ENCODE measurements at regions not wholly inside any gene's neighbourhood (a gene's known extent, or its start where the extent isn't known, plus 50 kb on each side); places are given as distances from the start of the nearest gene placed in this dataset.
"Not testable (repeated sequence)": the region's sequence is repeated elsewhere in the genome, so short reads cannot be mapped to it uniquely, and the experiment has no call there.

DNA sequence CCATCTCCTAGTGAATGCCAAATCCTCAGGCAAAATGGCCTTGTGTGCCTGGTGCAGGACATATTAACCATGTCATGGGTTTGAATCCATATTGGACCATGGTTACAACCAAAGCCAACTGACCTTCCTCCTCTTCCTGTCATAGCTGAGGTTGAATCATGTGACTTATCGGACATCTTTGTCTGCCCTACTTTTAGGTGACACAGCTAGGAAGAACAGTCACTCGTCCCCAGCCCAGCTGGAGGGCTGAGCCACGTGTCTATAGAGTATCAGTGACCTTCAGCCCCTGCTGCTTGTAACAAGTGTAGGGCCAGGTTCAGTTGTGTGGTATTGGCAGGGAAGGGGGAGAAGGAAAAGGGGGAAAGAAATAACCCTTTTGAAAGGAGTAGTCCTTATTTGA, 225.2 kb downstream of the KTN1 start:
- no peak for DNase-seq (ENCODE audit: low read depth, low spot score)

DNA sequence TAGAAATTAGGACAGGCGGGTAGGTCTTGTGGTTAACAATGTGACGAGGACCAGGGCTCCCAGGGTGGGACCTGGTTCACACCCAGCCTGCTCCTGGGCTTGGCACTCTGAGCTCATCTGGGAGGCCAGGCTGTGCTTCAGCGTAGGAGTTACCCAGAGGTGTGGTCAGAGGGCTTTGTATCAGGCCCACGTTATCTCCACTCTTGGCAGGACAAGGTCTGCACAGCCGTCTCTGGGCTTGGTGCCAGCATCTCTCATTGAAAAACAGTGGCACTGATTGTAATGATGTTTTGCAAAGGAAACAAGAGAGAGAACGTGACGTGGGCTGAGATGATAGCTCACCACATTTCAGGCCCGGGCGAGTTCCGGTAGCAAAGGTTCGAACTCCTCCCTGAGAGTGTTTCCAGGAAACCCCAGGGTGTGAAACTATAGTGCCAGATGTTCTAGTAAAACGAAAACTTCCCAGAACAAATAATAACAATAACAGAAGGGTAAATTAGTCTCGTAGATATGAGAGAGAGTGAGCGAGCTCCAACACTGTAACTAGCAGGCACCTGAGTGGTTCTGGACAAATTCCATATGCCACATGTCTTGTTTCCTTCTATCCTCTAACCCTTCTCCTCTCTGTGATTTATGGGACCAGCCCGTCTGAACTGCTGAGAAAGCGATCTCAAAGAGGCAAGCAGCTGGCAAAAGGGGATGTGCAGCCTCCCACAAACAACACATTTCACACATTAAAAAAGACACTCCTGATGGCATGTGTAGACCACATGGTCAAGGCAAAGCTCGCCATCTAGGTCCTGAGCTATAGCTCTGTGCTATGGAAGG, 227.3 kb downstream of the KTN1 start:
- no peak for DNase-seq (ENCODE audit: low read depth, low spot score)

DNA sequence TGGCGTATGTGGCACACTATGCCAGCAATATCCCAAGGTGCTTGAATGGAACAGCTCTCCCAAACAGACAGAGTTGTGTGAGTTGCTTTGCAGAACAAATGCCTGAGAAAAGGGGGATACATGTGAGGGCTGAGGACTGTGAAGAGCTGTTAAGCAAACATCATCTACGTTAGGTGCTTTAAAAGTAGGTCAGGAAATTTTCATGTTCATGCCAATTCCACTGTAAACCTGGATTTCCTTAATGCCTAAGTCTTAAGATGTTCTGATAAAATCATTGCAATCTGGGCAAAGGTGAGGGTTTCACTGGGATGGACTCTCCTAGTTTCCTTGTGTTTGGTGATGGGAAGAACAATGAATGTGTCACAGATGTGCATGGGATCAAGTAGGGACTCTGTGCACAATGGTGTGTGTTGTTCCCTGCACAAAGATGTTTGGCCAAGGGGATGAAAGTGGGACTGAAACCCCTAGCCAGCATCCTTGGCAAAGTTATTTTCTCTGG, 227.9 kb downstream of the KTN1 start:
- DNase-seq (ENCODE audit: low read depth, low spot score): no peak

DNA sequence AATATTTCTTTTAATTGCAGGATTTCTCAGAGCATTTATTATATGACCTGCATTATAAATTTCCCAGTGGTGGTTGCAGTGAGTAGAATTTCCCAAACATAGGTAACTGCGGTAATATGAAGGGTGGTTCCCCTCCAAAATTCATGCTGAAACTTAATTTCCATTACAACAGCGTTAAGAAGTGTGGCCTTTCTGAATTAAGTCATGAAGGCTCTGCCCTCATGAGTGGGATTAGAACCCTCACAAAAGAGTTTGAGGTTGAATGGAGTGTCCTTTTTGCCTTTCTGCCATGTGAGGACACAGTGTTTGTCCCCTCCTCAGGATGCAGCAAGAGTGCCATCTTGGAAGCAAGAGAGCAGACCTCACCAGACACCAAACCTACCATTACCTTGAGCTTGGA, 233.6 kb downstream of the KTN1 start:
- no peak for DNase-seq (ENCODE audit: low read depth, low spot score)

DNA sequence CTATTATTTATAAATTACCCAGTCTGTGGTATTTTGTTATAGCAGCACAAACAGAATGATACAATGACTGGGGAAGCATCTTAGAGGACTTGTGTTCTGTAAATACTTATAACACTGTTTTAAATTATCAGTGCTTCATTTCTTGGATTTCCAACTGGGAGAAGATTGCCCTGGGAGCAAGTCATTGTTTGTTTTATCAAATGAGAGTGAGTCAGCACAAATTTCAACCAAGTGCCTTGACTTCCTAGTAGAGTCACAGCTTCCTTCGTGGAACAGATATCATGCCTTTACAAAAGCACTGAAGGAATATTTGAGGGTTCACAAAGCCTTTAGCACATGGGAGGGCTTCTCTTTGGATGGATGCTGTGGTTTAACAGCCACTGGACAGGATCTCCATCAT, 234.1 kb downstream of the KTN1 start:
- DNase-seq (ENCODE audit: low read depth, low spot score): no peak

DNA sequence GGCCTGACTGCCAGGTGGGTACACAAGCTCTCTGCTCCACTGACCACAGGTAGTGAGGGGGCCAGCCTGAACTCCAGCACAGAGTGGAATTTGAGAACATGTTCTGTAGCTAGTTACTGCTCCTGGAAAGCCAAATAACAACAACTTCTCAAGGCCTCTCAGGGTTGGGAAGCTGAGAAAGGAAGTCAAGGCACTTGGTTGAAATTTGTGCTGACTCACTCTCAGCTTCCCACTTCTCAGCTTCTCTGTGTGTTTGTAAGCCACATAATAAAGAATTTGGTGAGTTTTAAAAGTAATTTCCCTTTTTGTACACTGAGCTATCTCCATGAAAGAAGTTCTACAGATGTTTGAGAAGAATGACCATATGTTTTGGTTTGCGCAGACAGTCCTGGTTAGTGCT, 234.9 kb downstream of the KTN1 start:
- DNase-seq (ENCODE audit: low read depth, low spot score): no peak

DNA sequence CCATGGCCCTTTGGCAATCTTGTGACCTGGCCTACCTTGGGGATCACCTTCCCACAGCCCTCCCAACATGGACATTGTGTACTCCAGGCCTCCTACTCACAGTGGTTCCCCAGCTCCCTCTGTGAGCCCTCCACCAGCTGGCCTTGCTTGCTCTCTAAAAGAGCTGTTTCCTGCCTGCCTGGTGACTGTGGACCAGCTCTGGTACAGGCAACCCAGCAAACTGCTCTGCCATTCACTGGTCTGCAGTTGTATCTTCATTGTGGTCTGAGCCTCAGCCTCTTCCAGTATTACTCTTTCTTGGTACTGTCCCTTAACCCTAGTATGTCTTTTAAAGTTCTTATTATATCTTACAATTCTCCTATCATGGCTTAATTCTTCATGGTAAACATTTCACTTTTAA, 236.2 kb downstream of the KTN1 start:
- no peak for DNase-seq (ENCODE audit: low read depth, low spot score)

DNA sequence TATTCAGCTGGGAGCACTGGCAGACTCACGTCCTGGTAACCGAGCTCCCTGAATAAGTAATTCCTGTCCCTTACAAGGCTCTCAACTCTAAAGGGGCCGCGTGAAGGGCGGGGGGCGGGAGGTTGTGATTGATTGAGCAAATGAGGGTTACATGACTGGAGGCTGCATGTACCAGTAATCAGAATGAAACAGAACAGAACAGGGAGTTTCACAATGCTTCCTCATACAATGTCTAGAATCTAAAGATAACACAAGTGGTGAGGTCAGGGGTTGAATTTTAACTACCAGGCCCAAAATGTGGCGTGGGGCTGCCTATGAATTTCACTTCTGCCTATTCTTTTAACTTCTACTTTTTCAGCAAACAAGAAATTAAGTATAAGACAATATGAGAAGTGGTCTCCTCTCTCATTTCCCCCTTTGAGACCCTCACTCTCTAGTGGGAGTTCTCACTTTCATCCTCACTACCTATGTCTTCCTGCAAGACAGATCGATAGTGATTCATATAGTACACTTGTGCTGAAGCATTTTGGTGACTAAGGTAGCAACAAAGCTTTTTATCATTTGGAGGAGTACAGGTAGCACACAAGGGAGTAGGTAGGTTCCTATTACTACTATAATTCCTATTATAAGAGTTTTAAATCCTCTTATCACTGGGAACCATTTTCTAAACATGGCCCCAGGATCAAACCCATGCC, 239.8 kb downstream of the KTN1 start:
- no peak for DNase-seq (ENCODE audit: low read depth, low spot score)

DNA sequence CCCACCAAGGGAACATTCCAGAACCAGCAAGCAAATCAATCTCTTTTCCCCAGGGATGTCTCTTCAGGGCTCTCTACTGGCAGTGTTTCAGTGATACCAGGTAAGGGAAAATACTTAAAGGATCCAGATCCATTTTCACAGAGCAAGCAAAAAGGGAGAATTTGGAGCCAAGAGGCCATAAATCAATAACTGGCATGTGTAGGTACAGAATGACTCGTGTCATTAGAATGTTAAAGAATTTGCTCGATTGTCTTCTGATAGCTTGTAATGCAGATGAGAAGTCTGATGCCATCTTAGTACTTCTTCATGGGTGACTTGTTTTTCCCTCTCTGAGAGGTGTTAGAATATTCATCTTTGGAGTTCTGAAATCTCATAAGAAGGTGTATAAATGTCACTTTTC, 242.9 kb downstream of the KTN1 start:
- DNase-seq (ENCODE audit: low read depth, low spot score): no peak

DNA sequence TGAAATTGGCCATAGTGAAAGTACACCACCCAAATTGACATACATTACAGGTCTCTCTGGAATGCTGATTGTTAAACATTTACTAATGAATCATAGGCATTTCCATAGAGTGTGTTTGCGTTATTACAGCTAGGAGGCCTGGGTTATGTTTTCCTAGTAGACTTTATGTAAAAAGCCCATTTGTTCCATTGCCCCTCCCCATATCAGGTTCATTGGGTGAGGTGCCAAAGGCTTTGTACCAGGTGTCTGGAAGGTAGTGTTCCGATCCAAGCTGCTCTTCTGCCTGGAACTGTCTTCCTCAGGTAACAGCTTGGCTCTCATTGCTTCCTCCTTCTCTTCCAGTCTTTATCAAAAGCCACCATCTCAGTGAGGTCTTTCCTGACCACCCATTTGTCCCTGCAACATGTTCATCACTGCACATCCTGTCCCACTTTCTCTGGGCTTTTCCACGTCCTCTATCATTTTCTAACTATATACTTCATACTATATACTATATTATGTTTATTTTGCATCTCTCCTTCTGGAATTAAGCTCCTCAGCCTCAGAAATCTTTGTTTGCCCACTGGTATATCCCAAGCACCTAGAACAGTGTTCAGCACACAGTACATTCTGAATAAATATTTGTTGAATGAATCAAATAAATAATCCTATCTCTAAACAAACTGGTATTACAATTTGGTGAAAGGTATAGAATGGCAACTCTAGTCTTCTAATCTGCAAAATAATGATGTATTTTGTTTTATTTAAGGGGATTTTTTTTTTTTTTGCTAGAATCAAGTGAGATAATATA, 252.3 kb downstream of the KTN1 start:
- no peak for DNase-seq (ENCODE audit: low read depth, low spot score)

DNA sequence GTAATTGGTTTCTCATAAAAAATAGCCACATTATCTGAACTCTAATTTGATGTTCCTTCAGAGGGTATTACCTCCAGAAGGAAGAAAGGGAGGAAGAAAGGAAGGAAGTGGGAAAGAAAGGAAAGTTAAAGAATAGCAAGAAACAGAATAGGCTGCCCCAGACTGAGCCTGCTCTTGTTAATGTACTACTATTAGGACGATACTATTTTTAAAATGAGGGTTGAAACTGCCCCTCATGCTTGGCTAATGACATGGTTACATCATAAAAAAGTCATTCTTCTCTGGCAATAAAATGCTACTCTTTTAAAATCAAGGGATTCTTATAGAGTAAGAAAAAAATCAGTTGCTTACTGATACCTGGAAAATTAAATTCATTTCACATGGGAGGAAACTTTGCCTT, 253.0 kb downstream of the KTN1 start:
- no peak for DNase-seq (ENCODE audit: low read depth, low spot score)

DNA sequence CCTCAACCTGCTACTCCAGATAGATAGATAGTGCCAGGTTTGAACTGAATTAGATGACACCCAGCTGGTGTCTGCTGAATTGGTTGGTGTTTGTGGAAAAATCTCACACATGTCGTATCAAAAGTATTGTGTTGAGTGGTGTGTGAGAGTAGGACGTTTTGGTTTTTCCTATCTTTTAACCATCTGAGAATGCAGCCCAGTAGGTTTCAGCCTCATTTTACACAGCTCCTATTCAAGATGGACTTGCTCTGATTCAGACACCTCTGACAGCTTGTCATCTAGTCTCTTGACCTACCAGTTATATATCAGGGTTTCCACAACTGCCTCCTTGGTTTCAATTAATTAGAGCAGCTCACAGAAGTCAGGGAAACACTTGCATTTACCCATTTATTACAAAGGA, 254.4 kb downstream of the KTN1 start:
- no peak for DNase-seq (ENCODE audit: low read depth, low spot score)

DNA sequence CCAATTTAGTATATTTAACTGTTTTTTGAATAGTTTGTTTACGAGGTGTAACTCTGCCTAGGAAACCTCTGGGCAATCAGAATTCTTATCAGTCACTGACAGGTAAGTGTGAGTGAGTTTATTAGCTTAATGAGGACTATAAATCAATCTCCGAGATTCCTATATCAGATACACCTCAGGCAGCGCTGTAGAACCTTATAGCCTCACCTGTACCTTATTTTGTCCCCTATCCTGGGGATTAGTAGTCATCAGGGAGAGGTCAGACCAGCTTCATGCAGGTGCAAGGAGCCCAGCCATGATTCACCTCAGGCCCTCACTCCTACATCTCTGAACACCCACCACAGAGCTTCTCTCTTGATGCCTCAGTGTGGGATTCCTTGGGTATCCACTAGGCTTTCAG, 256.0 kb downstream of the KTN1 start:
- no peak for DNase-seq (ENCODE audit: low read depth, low spot score)

DNA sequence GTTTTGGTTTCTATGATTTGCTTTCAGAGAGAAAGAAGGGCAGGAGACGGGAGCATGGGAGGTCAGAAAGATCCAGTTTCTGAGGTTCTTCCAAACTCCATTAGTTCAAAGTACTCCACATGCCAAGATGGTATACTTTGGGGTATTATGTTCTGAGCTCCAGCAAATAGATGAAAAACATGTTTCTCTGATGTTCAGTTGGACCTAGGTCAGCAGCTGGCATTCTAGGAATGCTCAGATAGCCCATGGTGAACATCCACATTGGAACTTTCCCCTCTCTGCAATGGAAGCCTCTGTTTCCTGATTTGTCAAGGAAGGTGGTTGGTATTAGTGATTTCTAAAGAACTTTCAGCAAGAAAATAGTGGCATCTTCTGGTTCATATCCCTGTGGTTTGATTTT, 257.5 kb downstream of the KTN1 start:
- no peak for DNase-seq (ENCODE audit: low read depth, low spot score)

DNA sequence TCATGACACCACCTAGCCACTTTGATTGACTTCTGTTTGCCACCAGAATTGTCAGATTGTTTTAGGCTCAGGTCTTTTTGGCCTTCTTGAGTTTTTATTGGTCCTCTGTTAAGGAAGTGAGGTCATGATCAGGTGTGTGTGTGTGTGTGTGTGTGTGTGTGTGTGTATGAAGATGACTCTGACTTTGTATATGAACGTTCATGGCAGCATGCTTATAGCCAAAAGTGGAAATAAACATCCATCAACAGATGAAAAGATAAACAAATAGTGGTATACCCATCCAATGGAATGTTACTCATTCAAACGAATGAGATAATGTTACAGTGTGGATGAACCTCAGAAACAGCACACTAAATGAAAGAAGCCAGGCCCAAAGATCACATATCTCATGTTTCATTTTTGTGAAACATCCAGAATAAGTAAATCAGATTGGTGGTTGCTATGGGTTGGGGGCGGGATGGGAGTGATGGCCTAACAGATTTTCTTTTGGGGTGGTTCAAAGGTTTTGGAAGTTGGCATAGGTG, 258.6 kb downstream of the KTN1 start:
- DNase-seq (ENCODE audit: low read depth, low spot score): no peak

DNA sequence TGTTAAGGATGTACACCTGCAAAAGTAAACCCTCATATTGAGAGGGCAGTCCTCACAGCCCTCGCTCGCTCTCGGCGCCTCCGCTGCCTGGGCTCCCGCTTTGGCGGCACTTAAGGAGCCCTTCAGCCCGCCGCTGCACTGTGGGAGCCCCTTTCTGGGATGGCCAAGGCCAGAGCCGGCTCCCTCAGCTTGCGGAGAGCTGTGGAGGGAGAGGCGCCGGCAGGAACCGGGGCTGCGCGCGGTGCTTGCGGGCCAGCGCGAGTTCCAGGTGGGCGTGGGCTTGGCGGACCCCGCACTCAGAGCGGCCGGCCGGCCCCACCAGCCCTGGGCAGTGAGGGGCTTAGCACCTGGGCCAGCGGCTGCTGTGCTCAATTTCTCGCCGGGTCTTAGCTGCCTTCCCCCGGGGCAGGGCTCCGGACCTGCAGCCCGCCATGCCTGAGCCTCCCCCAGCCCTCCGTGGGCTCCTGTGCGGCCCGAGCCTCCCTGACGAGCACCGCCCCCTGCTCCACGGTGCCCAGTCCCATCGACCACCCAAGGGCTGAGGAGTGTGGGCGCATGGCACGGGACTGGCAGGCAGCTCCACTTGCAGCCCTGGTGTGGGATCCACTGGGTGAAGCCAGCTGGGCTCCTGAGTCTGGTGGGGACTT, 259.4 kb downstream of the KTN1 start:
- DNase-seq (ENCODE audit: low read depth, low spot score): not testable (repeated sequence)

DNA sequence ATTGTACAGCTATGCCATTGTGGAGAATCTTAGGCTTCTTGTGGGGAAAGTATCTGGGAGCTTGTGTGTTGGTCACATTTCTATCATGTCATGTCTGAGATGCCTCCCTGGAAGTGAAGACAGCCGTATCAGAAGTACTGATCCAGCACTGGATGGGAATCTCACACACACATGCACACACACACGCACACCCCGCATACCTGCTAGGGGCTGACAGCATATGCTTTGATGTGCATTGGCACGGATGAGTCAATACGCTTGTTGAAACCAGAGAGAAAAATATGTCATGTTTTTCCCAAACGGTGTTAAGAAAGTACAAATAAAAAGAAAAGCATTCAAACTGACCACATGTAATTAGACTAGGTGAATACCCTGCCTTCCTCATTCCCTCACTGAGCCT, 260.8 kb downstream of the KTN1 start:
- no peak for DNase-seq (ENCODE audit: low read depth, low spot score)

DNA sequence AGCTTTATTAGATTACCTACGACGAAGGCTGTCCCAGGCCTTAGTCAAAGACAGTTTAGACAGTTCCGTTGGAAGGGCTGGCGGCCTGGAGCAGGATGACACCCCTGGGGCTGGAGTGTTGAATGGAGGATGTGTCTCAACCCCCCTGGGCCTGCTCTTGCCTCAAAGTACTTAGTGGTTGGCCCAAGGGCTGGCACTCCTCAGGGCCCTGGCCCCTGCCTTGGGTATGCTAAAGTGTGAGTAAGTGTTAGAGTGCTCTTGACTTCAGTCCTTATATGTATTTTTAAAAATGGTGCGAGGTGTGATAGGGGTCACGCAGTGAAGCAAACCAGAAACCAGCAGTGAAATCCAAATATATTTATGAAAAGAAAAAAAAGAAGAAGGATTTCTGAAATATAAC, 261.6 kb downstream of the KTN1 start:
- DNase-seq (ENCODE audit: low read depth, low spot score): no peak

DNA sequence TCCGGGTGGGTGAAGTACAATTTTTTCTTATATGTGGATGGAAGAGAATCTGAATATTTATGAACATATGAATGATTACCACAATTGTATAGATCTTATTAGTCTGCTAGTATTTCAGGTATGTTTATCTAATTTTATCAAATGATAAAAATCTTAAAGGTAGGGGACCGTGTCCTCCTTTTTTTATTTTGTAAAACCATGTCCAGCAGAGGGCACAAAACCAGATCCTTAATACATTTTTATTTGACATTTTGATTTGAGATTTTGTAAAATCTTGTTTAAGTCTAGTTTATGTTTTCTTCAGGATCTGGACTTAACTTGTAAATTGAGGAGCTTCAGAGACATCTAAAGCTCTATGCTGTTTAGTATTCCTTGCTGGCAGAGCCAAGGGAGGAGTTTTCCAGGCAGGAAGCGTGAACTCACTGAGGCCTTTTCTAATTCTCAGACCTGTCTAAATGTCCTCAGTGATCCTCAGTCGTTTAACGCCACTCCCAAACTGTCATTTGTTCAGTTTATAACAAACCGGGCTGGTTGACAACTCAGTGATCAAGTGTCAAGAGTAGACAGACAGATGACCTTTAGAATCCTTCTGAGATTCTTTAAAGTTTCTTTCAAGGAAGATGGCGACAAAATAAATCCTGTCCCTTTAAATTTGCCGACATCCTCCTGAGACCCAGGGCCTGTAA, 263.9 kb downstream of the KTN1 start:
- no peak for DNase-seq (ENCODE audit: low read depth, low spot score)

DNA sequence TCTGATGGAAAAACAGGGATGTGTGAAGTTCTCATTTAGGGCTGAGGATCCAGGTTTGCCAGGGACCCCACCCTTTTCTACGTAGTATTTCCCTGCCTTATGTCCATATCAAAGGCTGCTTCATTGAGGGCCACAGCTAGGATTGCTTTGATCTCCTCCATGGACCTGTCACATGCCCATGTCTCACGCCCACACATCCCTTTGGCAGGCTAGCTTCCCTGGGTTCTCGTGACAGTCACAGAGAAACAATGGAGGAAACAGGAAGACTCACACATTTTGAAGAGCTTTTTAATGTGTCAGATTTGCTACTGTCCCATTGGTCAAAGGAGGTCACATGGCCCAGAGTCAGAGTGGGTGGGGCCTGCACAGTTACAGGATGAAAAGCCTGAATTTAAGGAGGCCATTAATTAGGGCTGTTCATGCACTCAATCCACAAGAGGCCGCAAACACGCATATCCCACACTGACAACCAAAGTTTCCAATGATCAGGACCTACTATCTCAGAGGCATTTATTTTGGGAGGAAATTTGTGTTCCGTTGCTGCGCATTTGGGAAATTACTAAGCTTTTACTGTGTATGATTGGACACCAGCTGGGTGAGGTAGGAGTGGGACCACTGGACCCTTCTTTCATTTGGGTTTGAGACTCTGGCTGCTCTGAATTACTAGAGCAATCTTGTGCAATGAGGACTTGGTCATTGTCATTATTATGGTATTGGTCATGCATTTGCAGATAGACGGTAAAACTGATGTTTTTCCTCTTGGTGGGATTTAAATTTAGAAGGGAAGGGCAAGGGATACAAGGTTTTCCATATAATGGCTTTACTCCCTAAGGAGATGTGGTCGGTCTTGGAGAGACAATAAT, 266.2 kb downstream of the KTN1 start:
- no peak for DNase-seq (ENCODE audit: low read depth, low spot score)
